Adrenal gland (tissue), 9 donors: ENCODE measurements at regions not wholly inside any gene's neighbourhood (a gene's known extent, or its start where the extent isn't known, plus 50 kb on each side); places are given as distances from the start of the nearest gene placed in this dataset.

Source experiments
- DNase-seq, 7 donors: peaks; one replicate each; pipeline ENCODE4 v3.0.0-alpha.2; 2019 to 2020
- H3K27ac ChIP-seq, 5 donors: fragments of 200-600 bp; sonication (generic) in 4 of 5; 1 replicate in 3 of 5; 2 replicates in 2 of 5; pipeline versions ENCODE4 v1.5.1 to v1.8.0; 2016 to 2020; ENCODE audit warnings: mild to moderate bottlenecking in 1 of 5
- H3K27me3 ChIP-seq: fragments of 200-600 bp; 2 replicates; pipeline ENCODE4 v1.8.0; 2021
- H3K36me3 ChIP-seq, 2 donors: fragments of 200-600 bp; replicated peaks in 1 of 2; 1 replicate in 1 of 2; 2 replicates in 1 of 2; pipeline versions ENCODE4 v1.5.1 to v1.8.0; 2018 to 2022
- H3K4me1 ChIP-seq, 2 donors: fragments of 200-600 bp; replicated peaks in 1 of 2; 1 replicate in 1 of 2; 2 replicates in 1 of 2; pipeline versions ENCODE4 v1.5.1 to v1.8.0; 2018 to 2021
- H3K4me3 ChIP-seq, 4 donors: fragments of 200-600 bp; sonication (generic) in 3 of 4; one replicate each; pipeline ENCODE4 v1.5.1; 2016 to 2018
- H3K9me3 ChIP-seq, 3 donors: fragments of 200-600 bp; sonication (generic) in 1 of 3; replicated peaks in 1 of 3; 1 replicate in 2 of 3; 2 replicates in 1 of 3; pipeline versions ENCODE4 v1.5.1 to v1.8.0; 2016 to 2021
- CTCF ChIP-seq, 6 experiments: fragments of 450-650 bp in 4 of 6; fragments of 200-600 bp in 2 of 6; sonication (generic) in 1 of 6; IDR thresholded peaks; 1 replicate in 5 of 6; 2 replicates in 1 of 6; pipeline versions ENCODE4 v1.5.1 to v1.8.0; 2016 to 2021; ENCODE audit warnings: antibody characterized with exemption in 6 of 6, mild to moderate bottlenecking in 2 of 6, moderate library complexity in 1 of 6
- POLR2A ChIP-seq, 2 donors: fragments of 450-650 bp; IDR thresholded peaks; one replicate each; pipeline ENCODE4 v1.6.1; 2017; ENCODE audit warnings: antibody characterized with exemption in 2 of 2, mild to moderate bottlenecking in 2 of 2, moderate library complexity in 1 of 2
- WGBS, 4 donors: extraction: QIAGEN DNeasy Blood & Tissue Kit in 2 of 4; methylation state at CpG; one replicate each; pipeline versions ENCODE4 v1.1.5 to v1.1.7; 2013 to 2017; 5-methylcytosine and 5-hydroxymethylcytosine counted together
- intact Hi-C, 2 donors: fragments of 100-400 bp; cut with DNase I; formaldehyde crosslinking; loops; one replicate each; pipeline versions ENCODE4 v1.14.1 to v1.15.0; 2022 to 2023
- donor health status: healthy with polysubstance abuse.
- donor health status: Bipolar disorder and iron deficiency.
- donor health status: DM: yes; HTN: yes; CAD: no.
- donor health status: DM: no; HTN: no; CAD: no.
- donor health status: DM: no; HTN: no; CAD: no.

- 0 to 81% (median 56%) methylated on average over 1 of the region's 1 CpG for WGBS, 4 donors
- no peak for DNase-seq
- Histone ChIP-seq H3K4me1 (no peaks in the 10 kb centered on the region), H3K27ac (no peak overlapping the region), H3K9me3 (no peaks in the 10 kb centered on the region), H3K27me3 (no peaks in the 10 kb centered on the region), H3K36me3 (no peaks in the 10 kb centered on the region), H3K4me3 (no peak overlapping the region)
- TF ChIP-seq POLR2A (IDR thresholded peaks at IDR 0.05): no peak
- TF ChIP-seq CTCF (IDR thresholded peaks at IDR 0.05): no peak
- intact Hi-C loops: no loop called here
These were observed 611.6 kb downstream of the FBXO15 start for GRCh38 chr18:73535990-73536389.

- intact Hi-C loops: no loop called here
- no peaks in the 10 kb centered on the region for H3K27me3 ChIP-seq
- TF ChIP-seq POLR2A (IDR thresholded peaks at IDR 0.05): no peak
- TF ChIP-seq CTCF (IDR thresholded peaks at IDR 0.05): no peak
- H3K27ac ChIP-seq: no peak overlapping the region
- WGBS, 4 donors: 69 to 91% (median 79%) methylated on average over 4 to 6 of the region's 6 CpGs
- no peak for DNase-seq
- H3K9me3 ChIP-seq: no peaks in the 10 kb centered on the region
- H3K36me3 ChIP-seq: no peaks in the 10 kb centered on the region
- H3K4me3 ChIP-seq: no peak overlapping the region
- no peaks in the 10 kb centered on the region for H3K4me1 ChIP-seq
These were observed 612.4 kb downstream of the FBXO15 start for GRCh38 chr18:73535189-73535588.

- Histone ChIP-seq H3K4me3 (no peak overlapping the region), H3K36me3 (no peaks in the 10 kb centered on the region), H3K9me3 (no peaks in the 10 kb centered on the region), H3K27me3 (no peaks in the 10 kb centered on the region), H3K4me1 (no peaks in the 10 kb centered on the region), H3K27ac (no peak overlapping the region)
- intact Hi-C loops: no loop called here
- TF ChIP-seq POLR2A (IDR thresholded peaks at IDR 0.05): no peak
- TF ChIP-seq CTCF (IDR thresholded peaks at IDR 0.05): no peak
- 86 to 98% (median 93%) methylated on average over 3 of the region's 3 CpGs for WGBS, 4 donors
- DNase-seq: no peak
These were observed 616.0 kb downstream of the FBXO15 start for GRCh38 chr18:73531601-73532000.

- no peak for TF ChIP-seq POLR2A (IDR thresholded peaks at IDR 0.05)
- no peak for TF ChIP-seq CTCF (IDR thresholded peaks at IDR 0.05)
- Histone ChIP-seq H3K9me3 (no peaks in the 10 kb centered on the region), H3K36me3 (no peaks in the 10 kb centered on the region), H3K27ac (no peak overlapping the region), H3K4me3 (no peak overlapping the region), H3K4me1 (no peaks in the 10 kb centered on the region), H3K27me3 (no peaks in the 10 kb centered on the region)
- no peak for DNase-seq
- intact Hi-C loops: no loop called here
- 75 to 86% (median 82%) methylated on average over 7 of the region's 7 CpGs for WGBS, 4 donors
These were observed 619.6 kb downstream of the FBXO15 start for GRCh38 chr18:73528066-73528465.
